H9 (cell line): ENCODE measurements at regions not wholly inside any gene's neighbourhood (a gene's known extent, or its start where the extent isn't known, plus 50 kb on each side); places are given as distances from the start of the nearest gene placed in this dataset.

Experiments
- DNase-seq: peaks from one replicate; pipeline ENCODE4 v3.0.0-alpha.2; 2017
- H2AFZ ChIP-seq: one replicate; pipeline ENCODE4 v1.6.1; 2013; ENCODE audit warnings: mild to moderate bottlenecking, low read length, control low read depth, moderate library complexity
- H2AK5ac ChIP-seq: 2 replicates; pipeline ENCODE4 v1.6.1; 2013; ENCODE audit warnings: low read length, control low read depth, mixed read lengths; ENCODE audit not compliant: insufficient read length
- H2BK120ac ChIP-seq: one replicate; pipeline ENCODE4 v1.6.1; 2013; ENCODE audit warnings: low read depth, mild to moderate bottlenecking, low read length, control low read depth, inconsistent platforms; ENCODE audit not compliant: poor library complexity, severe bottlenecking
- H2BK12ac ChIP-seq: 2 replicates; pipeline ENCODE4 v1.6.1; 2013; ENCODE audit warnings: low read length, control low read depth, mixed read lengths, low read depth; ENCODE audit not compliant: insufficient read length
- H2BK15ac ChIP-seq: 2 replicates; pipeline ENCODE4 v1.6.1; 2013; ENCODE audit warnings: low read depth, low read length, control low read depth
- H2BK20ac ChIP-seq: one replicate; pipeline ENCODE4 v1.6.1; 2013; ENCODE audit warnings: low read depth, mild to moderate bottlenecking, low read length, control low read depth, inconsistent platforms; ENCODE audit not compliant: poor library complexity, severe bottlenecking
- H2BK5ac ChIP-seq: 2 replicates; pipeline ENCODE4 v1.6.1; 2013; ENCODE audit warnings: low read length, control low read depth, mixed read lengths; ENCODE audit not compliant: insufficient read length
- H3K14ac ChIP-seq: 2 replicates; pipeline ENCODE4 v1.6.1; 2013; ENCODE audit warnings: low read length, control low read depth; ENCODE audit not compliant: insufficient read depth
- H3K18ac ChIP-seq: 2 replicates; pipeline ENCODE4 v1.6.1; 2013; ENCODE audit warnings: low read depth, mild to moderate bottlenecking, mixed read lengths, low read length, control low read depth; ENCODE audit not compliant: insufficient read length
- H3K23ac ChIP-seq: 2 replicates; pipeline ENCODE4 v1.6.1; 2013; ENCODE audit warnings: low read length, control low read depth, mixed read lengths, low read depth; ENCODE audit not compliant: insufficient read length
- H3K23me2 ChIP-seq: 2 replicates; pipeline ENCODE4 v1.6.1; 2013; ENCODE audit warnings: low read depth, mild to moderate bottlenecking, mixed read lengths, low read length, control low read depth; ENCODE audit not compliant: insufficient read length, poor library complexity, severe bottlenecking
- H3K27ac ChIP-seq: 2 replicates; pipeline ENCODE4 v1.5.1; 2013; ENCODE audit warnings: low read length, control low read depth, mixed read lengths, low read depth; ENCODE audit not compliant: insufficient read length
- H3K27me3 ChIP-seq: 2 replicates; pipeline ENCODE4 v1.6.1; 2013; ENCODE audit warnings: low read length, control low read depth, inconsistent platforms; ENCODE audit not compliant: insufficient read depth
- H3K4ac ChIP-seq: 2 replicates; pipeline ENCODE4 v1.6.1; 2013; ENCODE audit warnings: low read depth, mild to moderate bottlenecking, control low read depth, inconsistent platforms, low read length, moderate library complexity
- H3K4me1 ChIP-seq: 2 replicates; pipeline ENCODE4 v1.6.1; 2013; ENCODE audit warnings: low read length, control low read depth, inconsistent platforms; ENCODE audit not compliant: insufficient read depth
- H3K4me2 ChIP-seq: 2 replicates; pipeline ENCODE4 v1.6.1; 2013; ENCODE audit warnings: low read length, control low read depth, mixed read lengths; ENCODE audit not compliant: insufficient read length, insufficient read depth
- H3K56ac ChIP-seq: 2 replicates; pipeline ENCODE4 v1.6.1; 2013; ENCODE audit warnings: low read depth, mild to moderate bottlenecking, mixed read lengths, low read length, control low read depth; ENCODE audit not compliant: insufficient read length
- H3K79me1 ChIP-seq: 2 replicates; pipeline ENCODE4 v1.6.1; 2013; ENCODE audit warnings: low read depth, mild to moderate bottlenecking, moderate library complexity, low read length, control low read depth, inconsistent platforms; ENCODE audit not compliant: insufficient read depth, poor library complexity, severe bottlenecking
- H3K79me2 ChIP-seq: 2 replicates; pipeline ENCODE4 v1.6.1; 2013; ENCODE audit warnings: low read length, control low read depth, inconsistent platforms; ENCODE audit not compliant: insufficient read depth
- H3K9ac ChIP-seq: 2 replicates; pipeline ENCODE4 v1.6.1; 2013; ENCODE audit warnings: low read length, control low read depth, mixed read lengths; ENCODE audit not compliant: insufficient read length; ENCODE audit errors: extremely low read depth
- H3K9me3 ChIP-seq: one replicate; pipeline ENCODE4 v1.6.1; 2013; ENCODE audit warnings: low read depth, low read length, inconsistent platforms; ENCODE audit not compliant: control insufficient read depth
- H3T11ph ChIP-seq: one replicate; pipeline ENCODE4 v1.6.1; 2013; ENCODE audit warnings: mild to moderate bottlenecking, low read length, control low read depth, inconsistent platforms
- H4K20me1 ChIP-seq: one replicate; pipeline ENCODE4 v1.6.1; 2013; ENCODE audit not compliant: control insufficient read depth, insufficient read length, insufficient read depth
- H4K5ac ChIP-seq: 2 replicates; pipeline ENCODE4 v1.6.1; 2013; ENCODE audit warnings: low read depth, mild to moderate bottlenecking, mixed read lengths, low read length, control low read depth; ENCODE audit not compliant: insufficient read length
- H4K8ac ChIP-seq: replicated peaks from 2 replicates; pipeline ENCODE4 v1.6.1; 2013; ENCODE audit warnings: low read length, control low read depth, mixed read lengths, low read depth; ENCODE audit not compliant: insufficient read length
- H4K91ac ChIP-seq: 2 replicates; pipeline ENCODE4 v1.6.1; 2013; ENCODE audit warnings: low read depth, mild to moderate bottlenecking, moderate library complexity, mixed read lengths, low read length, control low read depth; ENCODE audit not compliant: insufficient read length
- H3K27ac Mint-ChIP-seq, 3 experiments: 2 replicates in 2 of 3; 3 replicates in 1 of 3; pipeline ENCODE4 v1.8.0; 2020 to 2021; ENCODE audit warnings: mixed read lengths in 3 of 3, mild to moderate bottlenecking in 1 of 3, moderate library complexity in 1 of 3
- H3K27me3 Mint-ChIP-seq: 2 replicates; pipeline ENCODE4 v1.8.0; 2021; ENCODE audit warnings: low read depth, mild to moderate bottlenecking, moderate library complexity, mixed read lengths
- H3K36me3 Mint-ChIP-seq, 3 experiments: 2 replicates in 2 of 3; 3 replicates in 1 of 3; pipeline ENCODE4 v1.8.0; 2020 to 2021; ENCODE audit warnings: low read depth in 3 of 3, mixed read lengths in 3 of 3; ENCODE audit not compliant: insufficient read depth in 1 of 3
- H3K4me1 Mint-ChIP-seq, 2 experiments: 2 replicates each; pipeline ENCODE4 v1.8.0; 2020; ENCODE audit warnings: mixed read lengths in 2 of 2
- H3K4me3 Mint-ChIP-seq, 2 experiments: 2 replicates in 1 of 2; 3 replicates in 1 of 2; pipeline ENCODE4 v1.8.0; 2020 to 2021; ENCODE audit warnings: mild to moderate bottlenecking in 2 of 2, mixed read lengths in 2 of 2, moderate library complexity in 1 of 2
- H3K9me3 Mint-ChIP-seq, 2 experiments: 2 replicates in 1 of 2; 3 replicates in 1 of 2; pipeline ENCODE4 v1.8.0; 2020; ENCODE audit warnings: mild to moderate bottlenecking in 2 of 2, mixed read lengths in 2 of 2, moderate library complexity in 1 of 2
- CTCF ChIP-seq: fragments of 200-600 bp; sonication (generic); conservative IDR thresholded peaks from 3 replicates; pipeline ENCODE4 v1.8.0; 2021; ENCODE audit warnings: antibody characterized with exemption, mild to moderate bottlenecking
- WGBS: extraction: QIAGEN DNeasy Blood & Tissue Kit; methylation state at CpG from one replicate; pipeline ENCODE4 v1.1.7; 2013; ENCODE audit warnings: missing lambda C conversion rate, low lambda C conversion rate, mixed read lengths; ENCODE audit not compliant: insufficient read length; ENCODE audit errors: extremely low coverage; 5-methylcytosine and 5-hydroxymethylcytosine counted together

- peaks cover 0 to 5% of the 10 kb centered on the region in 2 experiments; a peak in 2 of 4 replicates for H3K4me1 Mint-ChIP-seq
- Histone ChIP-seq H3K23ac (no peak overlapping the region), H2AK5ac (no peak overlapping the region), H4K20me1 (no peaks in the 10 kb centered on the region), H3K18ac (no peak overlapping the region), H2BK15ac (no peak overlapping the region), H2AFZ (no peak overlapping the region), H3K27me3 (no peaks in the 10 kb centered on the region), H2BK120ac (no peak overlapping the region), H3K9ac (no peak overlapping the region), H4K91ac (no peak overlapping the region), H3K79me2 (no peaks in the 10 kb centered on the region), H3K79me1 (no peaks in the 10 kb centered on the region), H4K8ac (no peak overlapping the region), H3K23me2 (no peaks in the 10 kb centered on the region), H2BK12ac (no peak overlapping the region), H3K4ac (no peak overlapping the region), H2BK5ac (no peak overlapping the region), H3K27ac (no peak overlapping the region), H3K56ac (no peak overlapping the region), H3K4me2 (no peak overlapping the region), H4K5ac (no peak overlapping the region), H3T11ph (no peak overlapping the region), H3K14ac (no peak overlapping the region), H3K9me3 (no peaks in the 10 kb centered on the region), H3K4me1 (no peaks in the 10 kb centered on the region), H2BK20ac (no peak overlapping the region)
- H3K27me3 Mint-ChIP-seq = no peaks in the 10 kb centered on the region
- no peak for TF ChIP-seq CTCF
- no peaks in the 10 kb centered on the region for H3K36me3 Mint-ChIP-seq
- no peaks in the 10 kb centered on the region for H3K9me3 Mint-ChIP-seq
- H3K4me3 Mint-ChIP-seq = no peak overlapping the region
- no peak for DNase-seq
- WGBS = no CpG with 5 or more reads among the region's 7 CpGs
- H3K27ac Mint-ChIP-seq = no peak overlapping the region
These were observed 53.1 kb upstream of the ATF7IP2 start for GRCh38 chr16:10332775-10333174.
